BLaER1 (cell line): ENCODE measurements at regions not wholly inside any gene's neighbourhood (a gene's known extent, or its start where the extent isn't known, plus 50 kb on each side); places are given as distances from the start of the nearest gene placed in this dataset.
"Not testable (repeated sequence)": the region's sequence is repeated elsewhere in the genome, so short reads cannot be mapped to it uniquely, and the experiment has no call there.

Experiments
- H3K27ac ChIP-seq: shearing (Covaris generic); formaldehyde crosslinking; 2 replicates; pipeline ENCODE4 v1.8.1; 2022
- H3K27me3 ChIP-seq: shearing (Covaris generic); formaldehyde crosslinking; 2 replicates; pipeline ENCODE4 v1.8.1; 2022
- H3K36me3 ChIP-seq: shearing (Covaris generic); formaldehyde crosslinking; 2 replicates; pipeline ENCODE4 v1.8.1; 2022
- H3K4me1 ChIP-seq: shearing (Covaris generic); formaldehyde crosslinking; 2 replicates; pipeline ENCODE4 v1.8.1; 2022
- H3K4me2 ChIP-seq: shearing (Covaris generic); formaldehyde crosslinking; 2 replicates; pipeline ENCODE4 v1.8.1; 2022
- H3K4me3 ChIP-seq: shearing (Covaris generic); formaldehyde crosslinking; 2 replicates; pipeline ENCODE4 v1.8.1; 2022
- H3K9ac ChIP-seq: shearing (Covaris generic); formaldehyde crosslinking; 2 replicates; pipeline ENCODE4 v1.8.1; 2022
- H3K9me3 ChIP-seq: shearing (Covaris generic); formaldehyde crosslinking; 2 replicates; pipeline ENCODE4 v1.8.1; 2022
- H4K20me1 ChIP-seq: shearing (Covaris generic); formaldehyde crosslinking; 2 replicates; pipeline ENCODE4 v1.8.1; 2022
- Cebpa-rat ChIP-seq: shearing (Covaris generic); IDR thresholded peaks from 2 replicates; pipeline ENCODE4 v1.8.1; 2022

- H3K27ac ChIP-seq = no peak overlapping the region
- TF ChIP-seq Cebpa-rat = no peak
- H3K9me3 ChIP-seq = no peaks in the 10 kb centered on the region
- no peaks in the 10 kb centered on the region for H3K27me3 ChIP-seq
- H3K36me3 ChIP-seq = no peaks in the 10 kb centered on the region
- H3K9ac ChIP-seq = no peak overlapping the region
- H4K20me1 ChIP-seq = no peaks in the 10 kb centered on the region
- H3K4me2 ChIP-seq = no peak overlapping the region
- no peak overlapping the region for H3K4me3 ChIP-seq
- H3K4me1 ChIP-seq = no peaks in the 10 kb centered on the region
These were observed 149.5 kb upstream of the ADGRL4 start for GRCh38 chr1:79155991-79156390.

GRCh38 chr1:79151006-79151796, 144.7 kb upstream of the ADGRL4 start:
- Histone ChIP-seq H3K27me3 (no peaks in the 10 kb centered on the region), H3K4me2 (no peak overlapping the region), H3K9me3 (no peaks in the 10 kb centered on the region), H3K27ac (no peak overlapping the region), H3K9ac (no peak overlapping the region), H3K4me3 (no peak overlapping the region), H3K36me3 (no peaks in the 10 kb centered on the region), H3K4me1 (no peaks in the 10 kb centered on the region), H4K20me1 (no peaks in the 10 kb centered on the region)
- no peak for TF ChIP-seq Cebpa-rat

- no peaks in the 10 kb centered on the region for H3K36me3 ChIP-seq
- H3K4me1 ChIP-seq = no peaks in the 10 kb centered on the region
- H3K27me3 ChIP-seq = no peaks in the 10 kb centered on the region
- H3K9me3 ChIP-seq = no peaks in the 10 kb centered on the region
- H3K27ac ChIP-seq = no peak overlapping the region
- no peak overlapping the region for H3K4me3 ChIP-seq
- no peak for TF ChIP-seq Cebpa-rat
- H3K4me2 ChIP-seq = no peak overlapping the region
- H3K9ac ChIP-seq = no peak overlapping the region
- no peaks in the 10 kb centered on the region for H4K20me1 ChIP-seq
These were observed 144.0 kb upstream of the ADGRL4 start for GRCh38 chr1:79150576-79150975.

GRCh38 chr1:79138227-79138626, 131.7 kb upstream of the ADGRL4 start:
- H3K4me1 ChIP-seq, H4K20me1 ChIP-seq, H3K4me2 ChIP-seq: not testable (repeated sequence)

GRCh38 chr1:79133774-79134364, 127.3 kb upstream of the ADGRL4 start:
- H3K27ac ChIP-seq = no peak overlapping the region
- H3K9ac ChIP-seq = no peak overlapping the region
- no peaks in the 10 kb centered on the region for H3K36me3 ChIP-seq
- H3K4me2 ChIP-seq = no peak overlapping the region
- H3K27me3 ChIP-seq = no peaks in the 10 kb centered on the region
- H3K9me3 ChIP-seq = no peaks in the 10 kb centered on the region
- no peaks in the 10 kb centered on the region for H4K20me1 ChIP-seq
- H3K4me1 ChIP-seq = no peaks in the 10 kb centered on the region
- TF ChIP-seq Cebpa-rat = no peak
- no peak overlapping the region for H3K4me3 ChIP-seq

More at GRCh38 chr1:79138227-79138626, 131.7 kb upstream of the ADGRL4 start:
- H3K9me3 ChIP-seq, H3K27ac ChIP-seq, H3K4me3 ChIP-seq, H3K36me3 ChIP-seq, H3K27me3 ChIP-seq, H3K9ac ChIP-seq: not testable (repeated sequence)

- no peak overlapping the region for H3K27ac ChIP-seq
These were observed 125.1 kb upstream of the ADGRL4 start for GRCh38 chr1:79131626-79132025.

GRCh38 chr1:79129914-79130313, 123.4 kb upstream of the ADGRL4 start:
- Histone ChIP-seq H3K36me3 (no peaks in the 10 kb centered on the region), H3K9ac (no peak overlapping the region), H3K4me2 (no peak overlapping the region), H4K20me1 (no peaks in the 10 kb centered on the region), H3K4me1 (no peaks in the 10 kb centered on the region), H3K27me3 (no peaks in the 10 kb centered on the region), H3K9me3 (no peaks in the 10 kb centered on the region), H3K27ac (no peak overlapping the region), H3K4me3 (no peak overlapping the region)
- no peak for TF ChIP-seq Cebpa-rat

More at GRCh38 chr1:79131626-79132025, 125.1 kb upstream of the ADGRL4 start:
- no peak for TF ChIP-seq Cebpa-rat
- no peaks in the 10 kb centered on the region for H3K9me3 ChIP-seq
- no peak overlapping the region for H3K4me2 ChIP-seq
- H3K9ac ChIP-seq = no peak overlapping the region
- H4K20me1 ChIP-seq = no peaks in the 10 kb centered on the region
- H3K4me1 ChIP-seq = no peaks in the 10 kb centered on the region
- no peak overlapping the region for H3K4me3 ChIP-seq
- H3K36me3 ChIP-seq = no peaks in the 10 kb centered on the region
- no peaks in the 10 kb centered on the region for H3K27me3 ChIP-seq

- no peaks in the 10 kb centered on the region for H3K27me3 ChIP-seq
- no peak overlapping the region for H3K9ac ChIP-seq
- H3K27ac ChIP-seq = no peak overlapping the region
- no peaks in the 10 kb centered on the region for H4K20me1 ChIP-seq
- TF ChIP-seq Cebpa-rat = no peak
- H3K9me3 ChIP-seq = no peaks in the 10 kb centered on the region
- H3K4me2 ChIP-seq = no peak overlapping the region
- no peak overlapping the region for H3K4me3 ChIP-seq
- no peaks in the 10 kb centered on the region for H3K36me3 ChIP-seq
- H3K4me1 ChIP-seq = no peaks in the 10 kb centered on the region
These were observed 122.2 kb upstream of the ADGRL4 start for GRCh38 chr1:79128722-79129121.

- Histone ChIP-seq H3K4me1 (no peaks in the 10 kb centered on the region), H3K9ac (no peak overlapping the region), H3K27ac (no peak overlapping the region), H3K4me2 (no peak overlapping the region), H4K20me1 (no peaks in the 10 kb centered on the region), H3K9me3 (no peaks in the 10 kb centered on the region), H3K36me3 (no peaks in the 10 kb centered on the region), H3K4me3 (no peak overlapping the region), H3K27me3 (no peaks in the 10 kb centered on the region)
- TF ChIP-seq Cebpa-rat = no peak
These were observed 118.2 kb upstream of the ADGRL4 start for GRCh38 chr1:79124756-79125155.

- no peaks in the 10 kb centered on the region for H3K4me1 ChIP-seq
- no peak overlapping the region for H3K9ac ChIP-seq
- H3K4me3 ChIP-seq = no peak overlapping the region
- H3K9me3 ChIP-seq = no peaks in the 10 kb centered on the region
- no peak for TF ChIP-seq Cebpa-rat
- H3K27me3 ChIP-seq = no peaks in the 10 kb centered on the region
- H3K27ac ChIP-seq = no peak overlapping the region
- H3K36me3 ChIP-seq = no peaks in the 10 kb centered on the region
- H4K20me1 ChIP-seq = no peaks in the 10 kb centered on the region
- no peak overlapping the region for H3K4me2 ChIP-seq
These were observed 116.0 kb upstream of the ADGRL4 start for GRCh38 chr1:79122521-79122920.
